ENCODE measurements at regions not wholly inside any gene's neighbourhood (a gene's known extent, or its start where the extent isn't known, plus 50 kb on each side); places are given as distances from the start of the nearest gene placed in this dataset.

GRCh38 chr4:30868111-30868895 is 148.1 kb downstream of the PCDH7 start:
- no peak for TF ChIP-seq CTCF (IDR thresholded peaks at IDR 0.05)
- TF ChIP-seq, protein P1, sequence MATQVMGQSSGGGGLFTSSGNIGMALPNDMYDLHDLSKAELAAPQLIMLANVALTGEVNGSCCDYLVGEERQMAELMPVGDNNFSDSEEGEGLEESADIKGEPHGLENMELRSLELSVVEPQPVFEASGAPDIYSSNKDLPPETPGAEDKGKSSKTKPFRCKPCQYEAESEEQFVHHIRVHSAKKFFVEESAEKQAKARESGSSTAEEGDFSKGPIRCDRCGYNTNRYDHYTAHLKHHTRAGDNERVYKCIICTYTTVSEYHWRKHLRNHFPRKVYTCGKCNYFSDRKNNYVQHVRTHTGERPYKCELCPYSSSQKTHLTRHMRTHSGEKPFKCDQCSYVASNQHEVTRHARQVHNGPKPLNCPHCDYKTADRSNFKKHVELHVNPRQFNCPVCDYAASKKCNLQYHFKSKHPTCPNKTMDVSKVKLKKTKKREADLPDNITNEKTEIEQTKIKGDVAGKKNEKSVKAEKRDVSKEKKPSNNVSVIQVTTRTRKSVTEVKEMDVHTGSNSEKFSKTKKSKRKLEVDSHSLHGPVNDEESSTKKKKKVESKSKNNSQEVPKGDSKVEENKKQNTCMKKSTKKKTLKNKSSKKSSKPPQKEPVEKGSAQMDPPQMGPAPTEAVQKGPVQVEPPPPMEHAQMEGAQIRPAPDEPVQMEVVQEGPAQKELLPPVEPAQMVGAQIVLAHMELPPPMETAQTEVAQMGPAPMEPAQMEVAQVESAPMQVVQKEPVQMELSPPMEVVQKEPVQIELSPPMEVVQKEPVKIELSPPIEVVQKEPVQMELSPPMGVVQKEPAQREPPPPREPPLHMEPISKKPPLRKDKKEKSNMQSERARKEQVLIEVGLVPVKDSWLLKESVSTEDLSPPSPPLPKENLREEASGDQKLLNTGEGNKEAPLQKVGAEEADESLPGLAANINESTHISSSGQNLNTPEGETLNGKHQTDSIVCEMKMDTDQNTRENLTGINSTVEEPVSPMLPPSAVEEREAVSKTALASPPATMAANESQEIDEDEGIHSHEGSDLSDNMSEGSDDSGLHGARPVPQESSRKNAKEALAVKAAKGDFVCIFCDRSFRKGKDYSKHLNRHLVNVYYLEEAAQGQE (IDR thresholded peaks at IDR 0.05; ENCODE audit: insufficient read depth in 1 of 2, low read depth in 2 of 2, low read length in 1 of 2), result no peak
- TF ChIP-seq POLR2AphosphoS5 (IDR thresholded peaks at IDR 0.05; ENCODE audit: low read depth, low read length), result no peak
- TF ChIP-seq SIN3A (IDR thresholded peaks at IDR 0.05; ENCODE audit: borderline replicate concordance, insufficient read depth, low read depth, low read length), result no peak
- no peak for TF ChIP-seq TCF7L2 (IDR thresholded peaks at IDR 0.05; ENCODE audit: low read depth, low read length)

Measured in Panc1 (cell line).